Activated CD4-positive, CD25-positive, alpha-beta regulatory T cell treated with anti-CD3 and anti-CD28 coated beads, Interleukin-2, amount 50 U/mL, for 24 hours (primary cell): ENCODE measurements at regions not wholly inside any gene's neighbourhood (a gene's known extent, or its start where the extent isn't known, plus 50 kb on each side); places are given as distances from the start of the nearest gene placed in this dataset.
"Not testable (repeated sequence)": the region's sequence is repeated elsewhere in the genome, so short reads cannot be mapped to it uniquely, and the experiment has no call there.

Source experiments
- ATAC-seq, 2 donors: fragments of 150-1000 bp; cut with Tn5 transposase; one replicate each; pipeline ENCODE4 v1.10.0; 2021; ENCODE audit warnings: mild to moderate bottlenecking in 1 of 2, moderate library complexity in 1 of 2

DNA sequence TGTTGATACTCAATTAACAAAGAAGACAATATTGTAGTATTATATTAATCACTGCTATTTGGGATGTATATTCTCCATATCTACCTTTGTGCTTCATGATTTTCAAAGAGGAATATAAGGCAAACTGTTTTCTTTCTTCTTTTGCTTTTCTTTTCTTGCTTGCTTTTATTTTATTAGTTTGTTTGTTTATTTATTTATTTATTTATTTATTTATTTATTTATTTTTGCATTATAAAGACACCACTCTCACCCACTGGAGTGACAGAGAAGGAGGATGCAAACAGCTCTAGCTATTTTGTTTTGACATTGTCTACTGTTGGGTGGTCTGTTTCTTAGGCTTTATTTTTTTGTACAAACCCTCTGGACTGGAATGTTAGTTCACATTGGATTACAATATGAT is 1352.7 kb downstream of the HACE1 start:
- no peak for ATAC-seq

DNA sequence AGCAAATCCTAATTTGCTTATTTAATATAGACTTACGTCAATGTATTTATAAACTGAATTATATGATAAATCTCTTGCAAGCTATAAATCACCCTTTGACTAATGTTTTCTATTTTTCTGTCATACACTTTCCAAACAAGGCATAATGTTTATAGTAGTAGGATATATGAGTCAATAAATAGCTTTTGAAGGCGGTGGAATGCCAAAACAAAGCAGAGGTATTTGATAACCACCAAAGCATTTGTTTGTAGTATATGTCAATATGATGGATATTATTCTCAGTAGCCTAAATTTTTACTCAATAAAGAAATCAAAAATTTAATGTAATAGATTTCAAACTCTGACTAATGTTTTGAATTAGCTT is 1354.6 kb downstream of the HACE1 start:
- ATAC-seq: no peak

DNA sequence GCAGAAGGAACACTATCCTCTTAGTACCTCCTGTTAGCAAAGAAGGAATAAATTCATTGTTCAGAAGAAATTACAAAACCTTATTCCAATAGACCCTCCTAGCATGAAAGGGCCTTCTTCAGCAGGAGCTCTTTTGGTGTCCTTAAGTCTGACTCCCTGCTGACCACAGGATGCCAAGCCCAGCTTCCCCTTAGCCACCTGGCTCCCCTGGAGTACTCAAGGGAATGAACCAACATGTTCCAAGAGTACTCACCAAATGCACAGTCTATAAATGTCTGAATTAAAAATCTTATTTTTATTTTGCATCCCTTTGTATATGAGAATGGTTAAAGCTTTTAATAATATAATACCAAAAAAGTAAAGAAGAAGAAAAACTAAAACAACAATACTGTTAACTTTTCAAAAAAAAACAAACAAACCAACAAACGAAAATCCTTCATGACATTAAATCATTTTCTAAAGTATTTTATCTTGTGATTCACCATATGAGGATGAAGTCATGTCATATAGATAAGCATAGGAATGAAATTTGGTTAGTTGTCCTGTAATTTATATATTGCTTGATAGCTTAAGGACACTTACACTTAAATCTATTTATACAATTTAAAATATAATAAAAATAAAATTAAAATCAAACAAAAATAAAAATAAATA is 1355.1 kb downstream of the HACE1 start:
- no peak for ATAC-seq

DNA sequence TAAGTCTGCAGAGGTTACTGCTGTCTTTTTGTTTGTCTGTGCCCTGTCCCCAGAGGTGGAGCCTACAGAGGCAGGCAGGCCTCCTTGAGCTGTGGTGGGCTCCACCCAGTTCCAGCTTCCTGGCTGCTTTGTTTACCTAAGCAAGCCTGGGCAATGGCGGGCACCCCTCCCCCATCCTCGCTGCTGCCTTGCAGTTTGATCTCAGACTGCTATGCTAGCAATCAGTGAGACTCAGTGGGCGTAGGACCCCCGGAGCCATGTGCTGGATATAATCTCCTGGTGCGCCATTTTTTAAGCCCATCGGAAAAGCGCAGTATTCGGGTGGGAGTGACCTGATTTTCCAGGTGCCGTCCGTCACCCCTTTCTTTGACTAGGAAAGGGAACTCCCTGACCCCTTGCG is 1363.1 kb downstream of the HACE1 start:
- not testable (repeated sequence) for ATAC-seq

DNA sequence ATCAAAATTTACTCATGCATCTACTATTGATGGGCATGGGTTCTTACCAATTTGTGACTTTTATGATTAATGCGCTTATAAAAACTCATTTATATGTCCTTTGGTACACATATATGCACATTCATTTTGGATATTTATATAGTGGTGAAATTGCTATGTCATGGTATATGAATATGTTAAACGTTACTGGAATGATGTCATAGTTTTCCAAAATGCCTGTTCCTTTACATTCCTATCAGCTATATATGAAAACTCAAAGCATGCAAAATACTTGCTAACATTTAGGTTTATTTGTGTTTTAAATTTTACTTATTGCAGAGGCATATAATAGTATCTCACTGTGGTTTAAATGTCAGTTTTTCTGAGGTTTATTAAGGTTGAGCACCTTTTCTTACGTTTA is 1403.1 kb downstream of the HACE1 start:
- ATAC-seq: no peak

DNA sequence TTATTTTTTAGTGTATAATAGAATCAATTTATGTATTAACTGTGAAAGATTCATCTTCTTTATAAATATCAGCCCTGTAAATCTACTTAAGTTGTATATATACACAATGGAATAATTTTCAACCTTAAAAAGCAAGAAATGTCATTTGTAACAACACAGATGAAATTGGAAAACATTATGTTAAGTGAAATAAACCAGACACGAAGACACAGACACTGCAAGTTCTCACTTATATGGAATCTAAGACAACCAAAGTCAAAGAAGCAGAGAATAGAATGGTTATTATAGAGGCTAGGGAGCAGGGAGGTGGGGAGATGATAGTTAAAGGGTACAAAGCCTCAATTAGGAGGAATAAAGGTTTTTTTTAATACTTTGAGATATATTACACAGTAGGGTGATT is 1404.4 kb downstream of the HACE1 start:
- ATAC-seq: no peak

DNA sequence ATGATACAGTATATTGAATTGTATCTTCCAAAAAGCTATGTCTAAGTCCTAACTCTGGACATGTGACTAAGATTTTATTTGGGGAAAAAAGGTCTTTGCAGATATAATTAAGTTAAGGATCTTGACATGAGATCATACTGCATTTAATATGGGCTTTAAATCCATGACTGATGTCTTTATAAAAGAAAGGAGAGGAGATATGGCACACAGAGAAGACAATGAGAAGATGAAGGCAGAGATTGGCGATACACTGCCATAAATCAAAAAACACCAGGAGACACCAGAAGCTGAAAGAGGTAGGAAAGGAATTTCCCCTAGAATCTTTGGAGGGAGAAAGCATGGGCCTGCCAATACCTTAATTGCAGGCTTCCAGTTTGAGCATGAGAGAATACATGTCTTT is 1450.2 kb downstream of the HACE1 start:
- no peak for ATAC-seq

DNA sequence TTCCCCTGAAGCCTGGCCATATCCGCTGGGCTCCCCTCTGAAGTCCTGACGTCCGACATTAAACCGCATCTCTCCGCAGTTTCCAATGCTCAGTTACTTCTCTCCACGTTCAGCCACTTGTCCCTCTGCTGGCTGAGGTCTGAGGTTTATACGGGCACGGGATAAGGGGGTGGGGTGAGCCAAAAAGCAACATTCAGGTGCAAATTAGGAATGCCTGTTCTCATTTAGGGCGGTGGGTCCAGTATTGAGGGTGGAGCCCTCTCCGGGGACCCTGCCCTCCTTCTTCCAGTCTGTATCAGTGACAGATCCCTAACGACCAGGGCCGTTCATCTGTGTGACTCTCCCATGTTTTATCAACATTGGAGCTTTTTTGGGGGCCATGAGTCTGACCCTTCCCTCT is 1454.4 kb downstream of the HACE1 start:
- ATAC-seq: no peak

DNA sequence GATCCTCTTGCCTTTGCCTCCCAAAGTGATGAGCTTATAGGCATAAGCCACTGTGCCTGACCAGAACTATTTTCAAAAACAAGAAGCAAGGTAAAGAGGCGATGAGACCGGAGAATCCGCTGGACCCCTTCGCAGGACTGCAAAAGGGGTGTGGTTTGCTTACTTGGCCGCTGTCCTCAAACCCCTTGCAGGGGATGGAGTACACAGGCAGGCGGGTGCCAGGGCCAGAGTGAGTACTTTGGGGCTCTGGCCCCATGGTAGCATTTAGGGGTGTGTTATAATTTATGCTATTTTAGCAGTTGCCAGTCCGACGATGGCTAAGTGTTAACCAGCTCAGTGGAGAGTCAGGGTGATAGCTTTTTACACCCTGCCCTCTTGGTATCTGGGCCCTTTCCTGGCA is 1454.9 kb downstream of the HACE1 start:
- ATAC-seq: no peak

DNA sequence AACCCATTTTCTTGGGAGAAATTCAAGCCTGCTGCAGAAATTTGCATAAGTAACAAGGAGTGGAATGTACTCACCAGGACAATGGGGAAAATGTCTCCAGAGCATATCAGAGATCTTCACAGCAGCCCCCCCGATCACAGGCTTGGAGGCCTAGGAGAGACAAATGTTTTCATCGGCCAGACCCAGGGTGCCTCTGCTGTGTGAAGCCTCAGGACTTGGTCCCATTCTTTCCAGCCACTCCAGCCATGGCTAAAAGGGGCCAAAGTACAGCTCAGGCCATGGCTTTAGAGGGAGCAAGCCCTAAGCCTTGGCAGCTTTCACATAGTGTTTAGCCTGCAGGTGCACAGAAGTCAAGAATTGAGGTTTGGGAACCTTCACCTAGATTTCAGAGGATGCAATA is 1463.0 kb downstream of the HACE1 start:
- ATAC-seq: no peak

DNA sequence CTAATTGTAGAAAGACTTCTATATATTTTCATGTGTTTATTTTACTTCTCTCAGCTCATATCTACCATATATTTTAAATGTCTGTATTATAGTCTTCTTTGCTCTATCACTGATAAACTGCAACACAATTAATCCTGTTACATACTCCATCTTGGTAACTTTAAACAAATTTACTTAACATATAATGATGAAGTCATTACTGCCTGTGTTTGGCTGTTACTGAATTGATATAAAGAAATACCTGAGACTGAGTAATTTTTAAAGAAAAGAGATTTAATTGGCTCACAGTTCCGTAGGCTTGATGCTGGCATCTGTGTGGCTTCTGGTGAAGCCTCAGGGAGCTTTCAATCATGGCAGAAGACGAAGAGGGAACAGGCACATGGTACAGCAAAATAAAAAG is 1480.4 kb downstream of the HACE1 start:
- ATAC-seq: no peak

DNA sequence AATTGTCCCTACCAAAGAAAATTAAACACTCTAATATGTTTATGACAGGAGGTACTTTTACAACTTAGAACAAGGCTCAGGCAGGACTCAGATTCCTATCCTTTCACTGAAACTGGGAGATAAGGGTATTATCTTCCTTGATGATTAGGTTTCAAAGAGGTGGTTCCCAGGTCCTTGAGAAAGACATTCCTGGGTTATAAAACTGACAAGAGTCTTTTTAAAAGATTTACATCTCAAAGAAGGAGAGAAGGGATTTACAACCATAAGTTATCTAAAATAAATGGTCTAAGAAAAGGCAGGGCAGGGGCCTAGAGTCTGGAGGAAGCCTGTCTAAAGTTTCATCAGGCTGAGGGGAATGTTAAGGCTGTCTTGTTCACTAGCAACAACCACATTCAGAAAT is 1492.5 kb downstream of the HACE1 start:
- ATAC-seq: no peak

DNA sequence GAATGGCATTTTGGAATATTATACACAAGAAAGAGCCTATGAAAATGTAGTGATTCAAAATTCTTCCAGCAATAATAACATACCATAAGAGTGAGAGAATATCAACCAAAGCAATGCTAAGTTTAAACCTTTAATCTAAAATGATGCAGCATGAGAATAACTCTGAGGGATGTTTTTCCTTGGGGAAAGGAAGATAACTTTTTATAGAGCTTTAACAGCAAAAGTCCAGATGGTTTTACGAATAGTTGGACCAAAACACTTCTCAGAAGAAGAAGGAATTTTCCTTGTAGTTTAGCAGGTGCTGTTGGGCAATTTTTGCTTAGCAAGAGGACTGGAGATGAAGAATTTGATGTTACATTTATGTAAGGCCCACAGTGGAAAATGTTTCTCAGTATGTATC is 1503.2 kb downstream of the HACE1 start:
- no peak for ATAC-seq

DNA sequence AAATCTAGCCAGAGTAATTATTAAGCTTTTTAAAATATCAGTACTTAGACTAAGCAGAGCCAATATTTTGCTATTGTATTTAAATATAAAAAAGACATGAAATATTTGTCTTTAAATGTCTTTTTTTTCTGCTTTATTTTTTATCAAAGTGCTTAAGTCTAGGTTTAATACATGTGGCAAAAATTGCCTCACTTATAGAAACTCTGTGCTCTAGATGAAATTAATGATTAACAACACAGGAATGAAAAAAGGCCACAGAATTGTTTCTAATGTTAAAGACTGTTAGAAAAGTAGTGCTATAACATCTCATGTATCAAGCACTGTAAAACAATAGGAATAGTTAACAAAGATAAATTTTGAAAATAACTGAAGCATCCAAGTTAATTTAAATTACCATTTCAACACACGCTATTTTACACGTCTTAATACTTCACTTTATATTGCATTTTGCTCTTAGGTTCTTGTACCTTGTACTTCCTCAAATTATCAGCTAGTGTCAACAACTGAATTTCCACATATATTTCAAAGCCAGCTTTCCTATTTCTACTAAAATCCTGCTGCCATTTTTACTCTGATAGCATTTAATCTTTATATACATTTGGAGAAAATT is 1515.1 kb downstream of the HACE1 start:
- ATAC-seq: no peak

DNA sequence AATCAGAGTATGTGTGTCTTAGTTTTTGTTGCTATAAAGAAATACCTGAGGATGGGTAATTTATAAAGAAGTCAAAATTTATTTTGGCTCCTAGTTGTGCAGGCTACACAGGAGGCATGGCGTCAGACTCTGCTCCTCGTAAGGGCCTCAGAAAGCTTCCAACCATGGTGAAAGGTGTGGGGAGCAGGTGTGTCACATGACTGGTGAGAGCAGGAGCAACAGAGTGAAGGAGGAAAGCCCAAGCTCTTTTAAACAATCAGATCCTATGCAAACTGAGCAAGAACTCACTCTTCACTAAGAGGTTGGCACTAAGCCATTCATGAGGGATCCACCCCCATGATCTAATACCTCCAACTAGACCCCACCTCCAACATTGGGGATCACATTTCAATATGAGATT is 1524.3 kb downstream of the HACE1 start:
- no peak for ATAC-seq

DNA sequence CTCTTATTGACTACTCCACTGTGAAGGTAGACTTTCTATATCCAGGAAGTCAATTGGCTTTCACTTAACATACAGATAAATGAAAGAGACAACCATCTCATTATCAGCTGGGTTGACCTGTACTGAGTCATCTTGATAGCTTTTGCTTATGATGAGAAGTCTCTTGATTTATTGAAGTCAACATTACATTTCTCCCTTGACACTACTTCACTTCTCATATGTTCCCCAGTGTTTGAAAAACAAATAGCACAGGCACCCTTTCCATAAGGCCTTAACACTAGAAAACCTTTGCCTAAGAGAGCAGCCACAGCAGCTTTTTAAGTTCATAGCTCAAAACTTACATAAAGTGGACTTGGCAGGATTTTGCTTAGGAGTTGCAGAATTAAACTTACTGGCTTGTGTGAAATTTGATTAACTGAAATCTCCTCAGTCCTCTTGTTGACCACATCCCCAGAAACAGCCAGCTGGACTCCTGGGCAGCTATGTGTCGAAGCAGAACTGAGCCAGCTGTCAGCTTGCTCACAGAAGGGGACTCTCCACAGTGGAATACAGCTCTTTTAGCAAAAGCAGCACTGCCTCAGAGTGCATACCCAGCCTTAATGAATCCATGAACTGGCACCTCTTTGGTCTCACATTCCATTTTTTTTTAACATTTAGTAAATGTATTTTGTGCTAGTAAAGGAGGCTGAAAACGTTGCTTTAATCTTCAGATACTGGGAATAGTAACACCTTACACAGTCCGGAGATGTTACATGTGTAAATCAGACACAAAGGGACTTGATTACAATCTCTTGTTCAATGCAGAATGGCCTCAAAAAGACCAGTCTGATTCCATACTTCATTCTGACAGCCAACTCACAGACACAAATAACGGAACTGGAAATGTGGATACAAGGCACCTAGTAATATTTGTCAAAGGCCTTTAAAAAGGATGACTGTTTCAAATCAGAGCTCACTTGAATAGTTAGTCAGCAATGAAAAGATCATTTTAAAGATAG is 1532.7 kb downstream of the HACE1 start:
- no peak for ATAC-seq

DNA sequence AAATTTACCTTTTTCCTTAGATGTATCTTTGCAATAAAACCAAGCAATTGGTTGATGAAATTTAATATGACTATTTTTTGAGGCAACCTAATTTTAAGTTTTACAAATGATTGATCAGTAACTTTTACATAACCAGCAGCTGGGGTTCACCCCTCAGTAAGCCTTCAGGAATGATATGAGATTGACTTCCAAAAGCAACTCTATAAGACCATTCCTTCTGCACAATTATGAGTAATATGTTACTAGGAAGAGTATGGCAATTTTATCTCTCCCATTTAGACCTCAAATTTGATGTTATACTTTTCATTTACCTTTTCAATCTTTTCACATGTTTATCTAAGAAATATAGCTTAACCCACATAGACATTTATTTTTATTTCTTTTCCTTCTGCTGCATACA is 1546.3 kb downstream of the HACE1 start:
- ATAC-seq: no peak

DNA sequence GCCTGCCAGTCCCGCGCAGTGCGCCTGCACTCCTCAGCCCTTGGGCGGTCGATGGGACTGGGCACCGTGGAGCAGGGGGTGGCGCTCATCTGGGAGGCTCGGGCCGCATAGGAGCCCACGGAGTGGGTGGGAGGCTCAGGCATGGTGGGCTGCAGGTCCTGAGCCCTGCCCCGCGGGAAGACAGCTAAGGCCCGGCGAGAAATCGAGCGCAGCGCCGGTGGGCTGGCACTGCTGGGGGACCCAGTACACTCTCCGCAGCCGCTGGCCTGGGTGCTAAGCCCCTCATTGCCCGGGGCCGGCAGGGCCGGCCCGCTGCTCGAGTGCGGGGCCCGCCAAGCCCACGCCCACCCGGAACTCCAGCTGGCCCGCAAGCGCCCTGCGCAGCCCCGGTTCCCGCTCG is 1565.3 kb downstream of the HACE1 start:
- not testable (repeated sequence) for ATAC-seq

DNA sequence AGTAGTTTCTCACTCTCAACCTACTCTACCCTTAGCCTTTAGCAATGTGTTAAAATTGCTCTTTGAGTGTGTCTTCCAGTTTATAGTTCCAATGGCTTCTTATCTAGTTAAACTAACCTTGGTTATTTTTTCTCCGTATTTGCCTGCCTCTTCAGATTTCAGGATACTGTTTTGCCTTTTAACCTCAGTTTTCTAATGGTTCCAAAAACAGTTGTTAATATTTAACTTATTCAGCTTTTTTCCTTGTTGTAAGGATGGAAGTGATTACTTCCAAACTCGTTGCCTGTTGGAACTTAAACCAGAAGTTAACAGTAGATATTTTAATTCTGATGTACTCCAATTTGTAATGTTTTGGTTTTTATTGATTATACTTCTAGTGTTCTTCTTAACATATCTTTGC is 1574.9 kb downstream of the HACE1 start:
- no peak for ATAC-seq

DNA sequence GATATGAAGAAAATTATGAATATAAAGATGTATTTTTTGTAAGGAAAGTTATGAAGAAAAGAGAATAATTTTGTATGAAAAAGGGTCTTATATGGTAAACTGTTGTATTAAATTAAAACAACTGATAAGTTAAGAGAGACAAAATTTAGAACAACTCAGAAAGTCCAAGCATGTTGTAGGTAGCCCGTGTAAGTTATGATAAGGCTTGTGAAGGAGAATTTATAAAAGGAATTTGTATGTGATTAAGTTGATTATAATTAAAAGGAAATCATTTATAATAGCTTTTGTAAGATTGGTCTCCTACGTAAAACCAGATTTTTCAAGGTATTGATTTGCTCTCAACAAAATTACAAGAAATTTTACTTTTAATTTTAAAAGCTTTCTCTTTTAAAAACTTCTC is 1579.3 kb downstream of the HACE1 start:
- ATAC-seq: no peak

DNA sequence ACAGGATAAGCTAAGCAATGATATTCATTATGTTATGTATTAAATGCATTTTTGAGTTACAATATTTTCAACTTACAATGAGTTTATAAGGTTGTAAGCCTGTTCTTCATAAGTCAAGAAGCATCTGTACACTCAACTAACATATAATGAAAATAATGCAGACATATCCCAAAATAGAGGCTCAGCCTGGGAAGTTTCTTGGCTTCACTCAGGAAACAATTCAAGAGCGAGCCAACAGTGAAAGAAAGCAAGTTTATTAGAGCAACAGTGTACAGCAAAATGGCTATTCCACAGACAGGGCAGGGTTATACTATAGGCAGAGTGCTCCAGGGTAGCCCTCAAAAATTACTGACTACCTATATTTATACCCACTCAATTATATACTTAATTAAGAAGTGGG is 1581.8 kb downstream of the HACE1 start:
- ATAC-seq: no peak

DNA sequence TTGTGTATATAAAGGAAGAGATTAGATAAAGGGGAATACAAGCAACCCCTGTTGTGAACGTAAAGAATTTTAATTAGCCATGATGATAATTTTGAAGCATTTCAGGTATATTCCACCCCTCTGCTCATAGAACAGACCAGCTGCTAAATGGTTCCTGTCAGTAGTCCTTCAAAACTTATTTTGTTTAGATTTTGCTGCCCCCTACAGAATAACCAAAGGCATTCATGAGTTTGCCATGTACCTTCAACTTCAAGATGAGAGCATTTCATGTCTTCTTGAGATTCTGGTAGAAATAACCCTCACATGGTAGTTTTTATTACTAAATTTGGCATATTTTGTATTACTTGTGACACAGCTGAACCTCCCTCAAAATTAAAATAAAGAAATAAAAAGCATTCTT is 1586.7 kb downstream of the HACE1 start:
- no peak for ATAC-seq

DNA sequence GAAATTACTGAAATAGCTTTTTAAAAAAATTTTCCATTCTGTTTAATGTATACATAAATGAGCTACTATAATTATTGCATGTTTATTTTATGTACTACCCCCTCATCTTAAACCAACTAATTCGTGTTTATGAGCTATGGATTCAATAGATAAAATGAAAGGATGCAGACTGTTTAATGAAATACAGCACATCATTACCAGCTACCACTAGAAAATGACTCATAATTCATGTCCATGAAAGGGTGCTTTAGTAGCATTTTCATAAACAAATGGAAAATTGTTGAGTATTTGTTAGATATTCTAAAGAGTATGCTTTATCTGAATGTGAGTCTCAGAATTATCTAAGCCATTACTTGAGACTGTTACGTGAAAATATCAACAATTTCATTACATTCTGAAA is 1590.1 kb downstream of the HACE1 start:
- no peak for ATAC-seq

DNA sequence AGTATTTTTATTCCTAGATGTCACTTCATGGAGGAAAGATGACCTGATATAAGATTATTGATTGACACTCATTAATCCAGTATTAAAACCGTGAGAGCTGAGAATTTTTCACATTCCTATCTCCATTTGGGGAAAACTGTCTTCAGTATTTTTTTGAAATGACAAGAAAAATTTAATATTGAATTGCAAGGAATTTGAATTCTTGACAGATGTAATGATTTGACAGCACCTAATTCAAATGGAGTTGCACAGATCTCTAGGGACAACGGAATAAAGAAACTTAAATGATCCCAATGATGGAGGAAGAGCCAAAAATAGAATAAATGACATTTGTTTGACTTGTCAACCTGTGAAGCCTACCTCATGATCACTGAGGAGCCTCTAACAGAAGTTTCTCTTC is 1591.4 kb downstream of the HACE1 start:
- no peak for ATAC-seq
